ENCODE measurements at regions not wholly inside any gene's neighbourhood (a gene's known extent, or its start where the extent isn't known, plus 50 kb on each side); places are given as distances from the start of the nearest gene placed in this dataset.

DNA sequence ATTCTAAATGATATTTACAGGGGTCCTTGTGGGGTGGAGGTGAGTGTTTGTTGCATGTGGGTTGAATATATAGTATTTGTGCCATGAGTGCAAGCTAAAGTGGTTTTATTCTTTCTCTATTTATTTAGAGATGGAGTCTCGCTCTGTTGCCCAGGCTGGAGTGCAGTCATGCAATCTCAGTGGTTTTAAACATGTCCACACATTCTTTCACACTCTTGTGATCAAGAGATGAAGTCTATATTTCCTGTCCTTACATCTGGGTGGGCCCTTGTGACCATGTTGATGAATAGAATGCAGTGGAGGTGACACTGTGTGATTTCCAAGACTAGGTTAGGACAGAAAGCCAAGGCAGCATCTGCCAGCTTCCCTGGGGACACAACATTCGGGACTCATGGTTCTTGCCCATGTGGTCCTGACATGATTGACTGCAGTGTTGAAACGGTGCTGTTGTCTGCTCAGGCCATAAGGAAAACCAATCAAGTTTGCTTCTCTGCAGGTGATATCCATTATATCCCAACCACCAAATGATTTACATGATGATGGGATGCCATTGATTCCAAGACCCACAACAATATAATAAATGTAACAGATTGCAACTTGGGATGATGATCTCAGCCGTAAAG is 172.6 kb downstream of the SUDS3 start:
- intact Hi-C loops (cut with DNase I): no loop called here
- TF ChIP-seq, protein P1, sequence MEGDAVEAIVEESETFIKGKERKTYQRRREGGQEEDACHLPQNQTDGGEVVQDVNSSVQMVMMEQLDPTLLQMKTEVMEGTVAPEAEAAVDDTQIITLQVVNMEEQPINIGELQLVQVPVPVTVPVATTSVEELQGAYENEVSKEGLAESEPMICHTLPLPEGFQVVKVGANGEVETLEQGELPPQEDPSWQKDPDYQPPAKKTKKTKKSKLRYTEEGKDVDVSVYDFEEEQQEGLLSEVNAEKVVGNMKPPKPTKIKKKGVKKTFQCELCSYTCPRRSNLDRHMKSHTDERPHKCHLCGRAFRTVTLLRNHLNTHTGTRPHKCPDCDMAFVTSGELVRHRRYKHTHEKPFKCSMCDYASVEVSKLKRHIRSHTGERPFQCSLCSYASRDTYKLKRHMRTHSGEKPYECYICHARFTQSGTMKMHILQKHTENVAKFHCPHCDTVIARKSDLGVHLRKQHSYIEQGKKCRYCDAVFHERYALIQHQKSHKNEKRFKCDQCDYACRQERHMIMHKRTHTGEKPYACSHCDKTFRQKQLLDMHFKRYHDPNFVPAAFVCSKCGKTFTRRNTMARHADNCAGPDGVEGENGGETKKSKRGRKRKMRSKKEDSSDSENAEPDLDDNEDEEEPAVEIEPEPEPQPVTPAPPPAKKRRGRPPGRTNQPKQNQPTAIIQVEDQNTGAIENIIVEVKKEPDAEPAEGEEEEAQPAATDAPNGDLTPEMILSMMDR (IDR thresholded peaks at IDR 0.05): no peak
- peaks cover 0 to 22% (median 0%) of the 10 kb centered on the region in 11 donors for H3K9me3 ChIP-seq
- H3K36me3 ChIP-seq: no peaks in the 10 kb centered on the region
- no peak overlapping the region for H3K4me3 ChIP-seq
- H3K27me3 ChIP-seq: no peaks in the 10 kb centered on the region
- H3K27ac ChIP-seq: no peak overlapping the region
- ATAC-seq (no peak), DNase-seq (no peak)
- WGBS, 2 donors: 73 to 76% methylated on average over 4 of the region's 4 CpGs
- H3K4me1 ChIP-seq: no peaks in the 10 kb centered on the region

DNA sequence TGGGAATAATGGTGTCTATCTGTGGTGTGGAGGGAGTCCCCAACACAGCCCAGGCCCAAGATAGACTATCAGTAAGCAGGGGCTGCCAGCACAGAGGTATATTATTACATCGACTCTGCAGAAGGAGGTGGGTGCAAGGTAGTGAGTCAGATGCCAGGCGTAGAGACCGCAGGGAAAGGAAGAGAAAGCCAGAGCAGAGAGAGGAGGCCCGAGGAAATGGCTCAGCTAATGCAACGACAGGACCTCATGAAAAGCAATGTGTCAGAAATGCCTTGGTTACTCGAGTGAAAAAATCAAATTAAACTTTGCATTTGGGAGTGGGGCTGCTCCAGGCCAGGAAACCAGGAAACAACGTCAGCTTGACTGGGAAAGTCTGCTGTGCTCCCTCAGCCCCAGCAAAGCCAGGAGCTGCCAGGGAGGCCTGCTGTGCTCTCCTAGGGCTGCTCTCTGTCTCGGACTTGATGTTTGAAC is 173.2 kb downstream of the SUDS3 start:
- no peaks in the 10 kb centered on the region for H3K4me1 ChIP-seq
- no peak overlapping the region for H3K27ac ChIP-seq
- peaks cover 0 to 22% (median 0%) of the 10 kb centered on the region in 11 donors for H3K9me3 ChIP-seq
- no peaks in the 10 kb centered on the region for H3K36me3 ChIP-seq
- no peak overlapping the region for H3K4me3 ChIP-seq
- intact Hi-C loops (cut with DNase I): no loop called here
- TF ChIP-seq, protein P1 (IDR thresholded peaks at IDR 0.05): no peak
- 54 to 63% methylated on average over 8 of the region's 8 CpGs for WGBS, 2 donors
- ATAC-seq (no peak), DNase-seq (no peak)
- no peaks in the 10 kb centered on the region for H3K27me3 ChIP-seq

DNA sequence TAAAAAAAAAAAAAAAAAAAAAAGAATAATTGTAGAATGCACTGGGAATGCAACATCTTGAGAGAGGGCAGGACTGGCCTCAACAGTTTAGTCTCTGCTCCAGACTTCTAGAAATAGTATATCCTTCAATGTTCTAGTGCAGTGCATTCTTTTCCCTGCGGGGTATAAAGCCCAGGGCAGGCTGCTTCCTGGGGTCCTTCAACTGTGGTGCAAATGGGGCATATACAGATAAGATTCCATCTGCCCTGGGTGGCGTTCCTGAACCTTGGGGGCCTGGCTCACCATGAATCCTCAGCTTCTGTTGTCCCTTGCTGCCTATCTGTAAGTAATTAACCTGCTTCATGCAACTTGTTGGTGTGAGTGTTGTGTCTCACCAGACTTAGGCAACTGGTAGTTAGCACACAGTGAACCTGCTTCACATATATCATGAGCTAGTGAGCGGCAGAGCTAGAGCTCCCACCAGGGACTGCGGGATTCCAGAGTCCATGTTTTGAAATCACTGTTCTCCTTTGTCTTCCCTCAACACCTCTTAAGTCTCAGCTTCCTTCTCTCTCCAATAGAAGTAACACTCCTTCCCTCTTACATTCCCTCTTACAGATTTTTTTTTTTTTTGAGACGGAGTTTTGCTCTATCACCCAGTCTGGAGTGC is 177.6 kb downstream of the SUDS3 start:
- DNase-seq: no peak
- Histone ChIP-seq H3K36me3 (no peaks in the 10 kb centered on the region), H3K27ac (no peak overlapping the region), H3K27me3 (no peaks in the 10 kb centered on the region), H3K4me1 (no peaks in the 10 kb centered on the region), H3K4me3 (no peak overlapping the region), H3K9me3 (peaks cover 0 to 6% (median 0%) of the 10 kb centered on the region in 11 donors)
- TF ChIP-seq, protein P1 (IDR thresholded peaks at IDR 0.05): no peak
- 64 to 67% methylated on average over 5 of the region's 5 CpGs for WGBS, 2 donors
- intact Hi-C loops (cut with DNase I): no loop called here
- ATAC-seq: no peak

DNA sequence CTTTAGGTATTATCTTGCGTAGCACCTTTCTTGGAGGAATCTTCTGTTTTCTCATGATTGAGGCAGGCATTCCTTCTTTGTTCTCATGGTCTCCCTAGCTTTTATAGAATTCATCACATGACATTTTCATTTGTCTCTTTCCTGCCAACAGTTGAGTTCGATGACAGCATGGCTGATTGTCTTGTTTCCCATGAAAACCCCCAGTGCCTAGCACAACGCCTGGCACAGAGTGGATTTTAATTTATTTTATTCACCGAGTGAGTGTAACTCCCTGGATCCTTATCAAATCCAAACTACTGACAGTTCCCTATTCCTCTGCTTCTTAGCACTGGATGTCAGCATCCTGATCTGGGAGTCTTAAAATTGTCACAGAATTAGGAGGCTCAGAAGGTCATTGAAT is 182.6 kb downstream of the SUDS3 start:
- H3K4me1 ChIP-seq: peaks cover 0 to 8% (median 0%) of the 10 kb centered on the region in 9 donors
- H3K36me3 ChIP-seq: no peaks in the 10 kb centered on the region
- TF ChIP-seq, protein P1 (IDR thresholded peaks at IDR 0.05): no peak
- no peak overlapping the region for H3K27ac ChIP-seq
- no peaks in the 10 kb centered on the region for H3K27me3 ChIP-seq
- intact Hi-C loops (cut with DNase I): no loop called here
- H3K4me3 ChIP-seq: no peak overlapping the region
- 51 to 54% methylated on average over 4 of the region's 4 CpGs for whole genome bisulfite sequencing, 2 donors
- ATAC-seq (no peak), DNase-seq (no peak)
- no peaks in the 10 kb centered on the region for H3K9me3 ChIP-seq
